Gastroesophageal sphincter (tissue), 3 donors: ENCODE measurements at regions not wholly inside any gene's neighbourhood (a gene's known extent, or its start where the extent isn't known, plus 50 kb on each side); places are given as distances from the start of the nearest gene placed in this dataset.

Experiments used
- CTCF ChIP-seq, 4 experiments: fragments of 200-600 bp in 2 of 4; fragments of 450-650 bp in 2 of 4; sonication (generic) in 1 of 4; IDR thresholded peaks; one replicate each; pipeline ENCODE4 v1.5.1; 2017 to 2019; ENCODE audit warnings: antibody characterized with exemption in 4 of 4, mild to moderate bottlenecking in 2 of 4, moderate library complexity in 2 of 4
- EP300 ChIP-seq: sonication (generic); formaldehyde crosslinking; IDR thresholded peaks from one replicate; pipeline ENCODE4 v1.6.1; 2017; ENCODE audit warnings: antibody characterized with exemption, mild to moderate bottlenecking
- POLR2A ChIP-seq, 2 donors: fragments of 450-650 bp; IDR thresholded peaks; one replicate each; pipeline ENCODE4 v1.6.1; 2017; ENCODE audit warnings: antibody characterized with exemption in 2 of 2, mild to moderate bottlenecking in 2 of 2, moderate library complexity in 1 of 2

- TF ChIP-seq CTCF (IDR thresholded peaks at IDR 0.05) (no peak), POLR2A (IDR thresholded peaks at IDR 0.05) (no peak), EP300 (no peak)
Observed at GRCh38 chr4:57403591-57403990, 293.4 kb upstream of the IGFBP7 start.
